ENCODE measurements at regions not wholly inside any gene's neighbourhood (a gene's known extent, or its start where the extent isn't known, plus 50 kb on each side); places are given as distances from the start of the nearest gene placed in this dataset.

DNA sequence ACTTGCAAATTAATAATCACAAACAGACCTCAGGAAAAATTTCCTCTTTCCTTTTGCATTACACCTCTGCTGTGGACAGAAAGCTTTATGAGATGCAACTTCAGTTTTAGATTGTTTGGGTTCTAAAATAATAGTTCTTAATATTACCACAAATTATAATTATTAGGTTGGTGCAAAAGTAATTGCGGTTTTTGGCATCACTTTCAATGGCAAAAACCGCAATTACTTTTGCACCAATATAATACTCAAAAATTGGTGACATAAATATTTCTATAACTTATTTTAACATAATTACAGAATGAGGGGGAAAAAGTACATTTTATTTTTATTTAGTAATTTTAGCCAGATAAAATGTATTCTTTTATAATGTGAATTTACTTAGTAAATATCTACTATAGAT, 804.4 kb upstream of the FAM98A start:
- Histone ChIP-seq H3K9me3 (no peaks in the 10 kb centered on the region), H3K36me3 (no peaks in the 10 kb centered on the region), H3K4me3 (no peak overlapping the region), H3K27ac (no peak overlapping the region), H3K27me3 (no peaks in the 10 kb centered on the region), H3K4me1 (no peaks in the 10 kb centered on the region)
- 88 to 94% methylated on average over 2 of the region's 2 CpGs for WGBS, 2 donors
- TF ChIP-seq, protein P1, sequence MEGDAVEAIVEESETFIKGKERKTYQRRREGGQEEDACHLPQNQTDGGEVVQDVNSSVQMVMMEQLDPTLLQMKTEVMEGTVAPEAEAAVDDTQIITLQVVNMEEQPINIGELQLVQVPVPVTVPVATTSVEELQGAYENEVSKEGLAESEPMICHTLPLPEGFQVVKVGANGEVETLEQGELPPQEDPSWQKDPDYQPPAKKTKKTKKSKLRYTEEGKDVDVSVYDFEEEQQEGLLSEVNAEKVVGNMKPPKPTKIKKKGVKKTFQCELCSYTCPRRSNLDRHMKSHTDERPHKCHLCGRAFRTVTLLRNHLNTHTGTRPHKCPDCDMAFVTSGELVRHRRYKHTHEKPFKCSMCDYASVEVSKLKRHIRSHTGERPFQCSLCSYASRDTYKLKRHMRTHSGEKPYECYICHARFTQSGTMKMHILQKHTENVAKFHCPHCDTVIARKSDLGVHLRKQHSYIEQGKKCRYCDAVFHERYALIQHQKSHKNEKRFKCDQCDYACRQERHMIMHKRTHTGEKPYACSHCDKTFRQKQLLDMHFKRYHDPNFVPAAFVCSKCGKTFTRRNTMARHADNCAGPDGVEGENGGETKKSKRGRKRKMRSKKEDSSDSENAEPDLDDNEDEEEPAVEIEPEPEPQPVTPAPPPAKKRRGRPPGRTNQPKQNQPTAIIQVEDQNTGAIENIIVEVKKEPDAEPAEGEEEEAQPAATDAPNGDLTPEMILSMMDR (IDR thresholded peaks at IDR 0.05), result no peak
- intact Hi-C loops (cut with DNase I), result no loop called here
- ATAC-seq (no peak), DNase-seq (no peak), FAIRE-seq (no peak)

DNA sequence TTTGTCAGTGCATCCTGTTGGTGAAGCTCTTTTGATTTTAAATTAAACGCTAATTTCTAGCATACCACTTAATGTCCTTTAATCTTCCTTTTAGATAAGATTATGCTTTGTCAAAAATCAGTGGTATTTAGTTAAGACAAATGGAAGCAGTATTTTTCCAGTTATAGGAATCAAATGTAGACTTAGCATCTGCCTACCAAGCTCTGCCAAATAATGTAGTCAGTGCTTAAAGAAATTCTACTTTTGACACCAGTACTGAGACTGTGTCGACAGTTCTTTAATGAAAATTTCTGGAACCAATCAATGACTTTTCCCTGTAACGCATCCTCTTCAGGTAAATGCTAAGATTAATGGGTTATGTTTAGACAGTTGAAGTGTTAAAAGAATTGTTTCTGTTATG, 803.3 kb upstream of the FAM98A start:
- no peak for DNase-seq
- Histone ChIP-seq H3K9me3 (no peaks in the 10 kb centered on the region), H3K36me3 (no peaks in the 10 kb centered on the region), H3K27me3 (no peaks in the 10 kb centered on the region), H3K27ac (no peak overlapping the region), H3K4me1 (no peaks in the 10 kb centered on the region), H3K4me3 (no peak overlapping the region)
- whole genome bisulfite sequencing, 2 donors, result 81 to 83% methylated on average over 3 of the region's 3 CpGs
- intact Hi-C loops (cut with DNase I), result no loop called here
- TF ChIP-seq, protein P1 (IDR thresholded peaks at IDR 0.05), result no peak
- no peak for ATAC-seq
- FAIRE-seq, result no peak

DNA sequence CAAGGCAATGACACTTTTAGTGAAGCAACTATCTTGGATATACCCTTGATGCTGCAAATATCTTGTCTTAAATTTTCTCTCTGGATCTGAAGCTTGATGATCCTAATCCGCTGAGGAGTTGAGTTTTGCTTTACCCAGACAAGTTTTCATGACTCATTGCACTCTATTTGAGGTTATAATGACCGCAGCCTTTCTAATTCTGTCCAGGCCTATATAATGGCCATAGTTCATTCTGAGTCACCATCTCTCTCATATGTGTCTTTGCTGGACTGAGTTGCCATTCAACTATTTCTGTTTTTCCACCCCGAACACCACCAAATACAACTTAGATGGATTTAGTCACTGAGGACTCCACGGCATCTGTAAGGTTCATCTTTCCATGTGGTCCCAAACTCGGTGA, 802.1 kb upstream of the FAM98A start:
- no peak for ATAC-seq
- WGBS, 2 donors, result 92 to 99% methylated on average over 5 of the region's 5 CpGs
- intact Hi-C loops (cut with DNase I), result no loop called here
- no peak for DNase-seq
- no peaks in the 10 kb centered on the region for H3K4me1 ChIP-seq
- no peak for FAIRE-seq
- TF ChIP-seq, protein P1 (IDR thresholded peaks at IDR 0.05), result no peak
- no peak overlapping the region for H3K4me3 ChIP-seq
- no peak overlapping the region for H3K27ac ChIP-seq
- no peaks in the 10 kb centered on the region for H3K9me3 ChIP-seq
- H3K36me3 ChIP-seq, result no peaks in the 10 kb centered on the region
- H3K27me3 ChIP-seq, result no peaks in the 10 kb centered on the region

DNA sequence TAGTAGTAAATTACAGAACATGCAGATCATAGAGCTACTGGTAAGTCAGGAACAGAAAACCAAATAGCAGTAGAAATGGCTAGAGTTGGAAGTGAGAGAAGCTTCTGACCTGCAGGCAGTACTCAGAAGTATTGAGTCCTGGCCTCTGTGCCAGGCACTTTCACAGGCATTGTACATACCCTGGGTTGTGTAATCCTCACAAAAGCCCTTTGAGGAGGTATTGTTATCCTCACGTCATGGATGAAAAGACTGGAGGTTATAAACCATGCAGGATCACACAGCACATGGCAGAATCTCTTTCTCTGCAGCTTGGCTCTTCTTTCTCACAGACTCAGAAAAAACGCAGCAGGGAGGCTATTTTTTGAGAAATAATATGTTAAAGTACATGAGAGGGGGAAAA, 789.3 kb upstream of the FAM98A start:
- no peaks in the 10 kb centered on the region for H3K4me1 ChIP-seq
- FAIRE-seq, result no peak
- WGBS, 2 donors, result 68% methylated on average over 2 of the region's 2 CpGs

DNA sequence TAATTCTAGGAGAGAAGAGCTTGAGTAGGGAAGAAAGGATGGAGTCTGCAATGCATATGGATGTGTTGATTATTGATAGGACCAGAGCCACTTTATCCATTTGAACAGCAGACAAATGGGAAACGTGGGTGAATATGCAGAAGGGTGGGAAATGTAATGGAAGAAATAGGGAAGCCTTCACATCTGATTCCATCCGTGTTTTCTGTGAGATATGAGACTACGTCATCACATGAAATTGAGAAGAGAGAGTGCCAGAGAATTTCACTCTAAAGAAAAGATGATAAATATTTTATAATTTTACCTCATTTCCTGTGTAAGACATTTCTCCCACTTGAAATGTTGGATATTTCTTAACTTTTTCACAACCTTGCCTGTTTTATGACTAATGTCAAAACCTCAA, 788.4 kb upstream of the FAM98A start:
- ATAC-seq (no peak), DNase-seq (no peak), FAIRE-seq (no peak)
- H3K27ac ChIP-seq, result no peak overlapping the region
- TF ChIP-seq, protein P1 (IDR thresholded peaks at IDR 0.05), result no peak
- H3K4me3 ChIP-seq, result no peak overlapping the region
- H3K4me1 ChIP-seq, result no peaks in the 10 kb centered on the region
- 81 to 84% methylated on average over 3 of the region's 3 CpGs for WGBS, 2 donors
- H3K9me3 ChIP-seq, result no peaks in the 10 kb centered on the region
- no peaks in the 10 kb centered on the region for H3K27me3 ChIP-seq
- intact Hi-C loops (cut with DNase I), result no loop called here
- no peaks in the 10 kb centered on the region for H3K36me3 ChIP-seq

More for the DNA sequence above, 789.3 kb upstream of the FAM98A start:
- no peak for DNase-seq
- Histone ChIP-seq H3K27ac (no peak overlapping the region), H3K9me3 (no peaks in the 10 kb centered on the region), H3K27me3 (no peaks in the 10 kb centered on the region), H3K36me3 (no peaks in the 10 kb centered on the region), H3K4me3 (no peak overlapping the region)
- intact Hi-C loops (cut with DNase I), result no loop called here
- no peak for ATAC-seq
- TF ChIP-seq, protein P1 (IDR thresholded peaks at IDR 0.05), result no peak
